Tongue (tissue), 1 donor: ENCODE measurements at regions not wholly inside any gene's neighbourhood (a gene's known extent, or its start where the extent isn't known, plus 50 kb on each side); places are given as distances from the start of the nearest gene placed in this dataset.
A peak's percentile ranks its signal among the peaks of the same experiment; 100 is the strongest.

Experiments used
- DNase-seq: peaks from one replicate; pipeline ENCODE4 v3.0.0-alpha.2; 2015

GRCh38 chr21:16768096-16768495 is 744.7 kb upstream of the CXADR start:
- DNase-seq = no peak

GRCh38 chr21:16770266-16770665 is 742.6 kb upstream of the CXADR start:
- DNase-seq = no peak

GRCh38 chr21:16773206-16773605 is 739.6 kb upstream of the CXADR start:
- no peak for DNase-seq

- peak; percentile 25 for DNase-seq
Observed at GRCh38 chr21:16775076-16775475, 737.8 kb upstream of the CXADR start.

GRCh38 chr21:16777041-16777720 is 735.7 kb upstream of the CXADR start:
- no peak for DNase-seq

GRCh38 chr21:16788584-16788983 is 724.3 kb upstream of the CXADR start:
- DNase-seq = no peak

GRCh38 chr21:16789636-16790035 is 723.2 kb upstream of the CXADR start:
- DNase-seq = no peak

- DNase-seq = peak; percentile 31
Observed at GRCh38 chr21:16792101-16792500, 720.7 kb upstream of the CXADR start.

GRCh38 chr21:16794950-16795349 is 717.9 kb upstream of the CXADR start:
- DNase-seq = no peak

- no peak for DNase-seq
Observed at GRCh38 chr21:16796776-16797175, 716.1 kb upstream of the CXADR start.

- DNase-seq = no peak
Observed at GRCh38 chr21:16797540-16797939, 715.3 kb upstream of the CXADR start.

- DNase-seq = peak; percentile 15
Observed at GRCh38 chr21:16797966-16798365, 714.9 kb upstream of the CXADR start.

- DNase-seq = no peak
Observed at GRCh38 chr21:16800536-16801275, 712.1 kb upstream of the CXADR start.

GRCh38 chr21:16811011-16811410 is 701.8 kb upstream of the CXADR start:
- DNase-seq = no peak

GRCh38 chr21:16811970-16812369 is 700.9 kb upstream of the CXADR start:
- DNase-seq = no peak

- no peak for DNase-seq
Observed at GRCh38 chr21:16815243-16815642, 697.6 kb upstream of the CXADR start.

- no peak for DNase-seq
Observed at GRCh38 chr21:16821588-16821987, 691.3 kb upstream of the CXADR start.

- no peak for DNase-seq
Observed at GRCh38 chr21:16829532-16829931, 683.3 kb upstream of the CXADR start.

- no peak for DNase-seq
Observed at GRCh38 chr21:16832791-16833190, 680.1 kb upstream of the CXADR start.

GRCh38 chr21:16834791-16835190 is 678.1 kb upstream of the CXADR start:
- no peak for DNase-seq

- peak; percentile 17 for DNase-seq
Observed at GRCh38 chr21:16837321-16837720, 675.5 kb upstream of the CXADR start.

GRCh38 chr21:16837721-16838120 is 675.1 kb upstream of the CXADR start:
- no peak for DNase-seq

- peak; percentile 82 for DNase-seq
Observed at GRCh38 chr21:16838331-16838730, 674.5 kb upstream of the CXADR start.

- DNase-seq = no peak
Observed at GRCh38 chr21:16840538-16840937, 672.3 kb upstream of the CXADR start.
